ENCODE measurements at regions not wholly inside any gene's neighbourhood (a gene's known extent, or its start where the extent isn't known, plus 50 kb on each side); places are given as distances from the start of the nearest gene placed in this dataset.

DNA sequence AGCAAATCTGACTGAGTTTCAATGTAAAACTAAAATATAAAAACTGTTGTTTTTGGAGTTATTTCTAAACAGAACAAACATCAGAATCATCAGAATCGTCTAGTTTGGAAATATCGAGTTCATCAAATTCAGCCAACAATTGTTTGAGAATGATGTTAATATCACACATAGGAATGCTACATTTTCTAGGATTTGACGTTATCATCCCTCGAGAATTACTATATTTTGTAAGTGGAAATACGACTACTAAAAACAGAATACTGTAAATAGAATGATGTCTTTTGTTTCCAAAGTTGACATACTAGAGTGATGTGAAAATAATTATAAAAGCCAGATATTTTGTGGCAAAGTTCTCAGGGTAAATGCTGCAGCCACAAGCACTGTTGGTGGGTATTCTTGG, 805.9 kb downstream of the TLE1 start:
- DNase-seq (ENCODE audit: low spot score in 2 of 2): no peak
- 75 to 82% methylated on average over 5 of the region's 5 CpGs for WGBS, 2 donors
- H3K4me3 ChIP-seq (ENCODE audit: low read depth, poor library complexity, severe bottlenecking): no peak overlapping the region
- TF ChIP-seq, protein P1, sequence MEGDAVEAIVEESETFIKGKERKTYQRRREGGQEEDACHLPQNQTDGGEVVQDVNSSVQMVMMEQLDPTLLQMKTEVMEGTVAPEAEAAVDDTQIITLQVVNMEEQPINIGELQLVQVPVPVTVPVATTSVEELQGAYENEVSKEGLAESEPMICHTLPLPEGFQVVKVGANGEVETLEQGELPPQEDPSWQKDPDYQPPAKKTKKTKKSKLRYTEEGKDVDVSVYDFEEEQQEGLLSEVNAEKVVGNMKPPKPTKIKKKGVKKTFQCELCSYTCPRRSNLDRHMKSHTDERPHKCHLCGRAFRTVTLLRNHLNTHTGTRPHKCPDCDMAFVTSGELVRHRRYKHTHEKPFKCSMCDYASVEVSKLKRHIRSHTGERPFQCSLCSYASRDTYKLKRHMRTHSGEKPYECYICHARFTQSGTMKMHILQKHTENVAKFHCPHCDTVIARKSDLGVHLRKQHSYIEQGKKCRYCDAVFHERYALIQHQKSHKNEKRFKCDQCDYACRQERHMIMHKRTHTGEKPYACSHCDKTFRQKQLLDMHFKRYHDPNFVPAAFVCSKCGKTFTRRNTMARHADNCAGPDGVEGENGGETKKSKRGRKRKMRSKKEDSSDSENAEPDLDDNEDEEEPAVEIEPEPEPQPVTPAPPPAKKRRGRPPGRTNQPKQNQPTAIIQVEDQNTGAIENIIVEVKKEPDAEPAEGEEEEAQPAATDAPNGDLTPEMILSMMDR (IDR thresholded peaks at IDR 0.05): no peak
- no peak for TF ChIP-seq POLR2A (IDR thresholded peaks at IDR 0.05)
- intact Hi-C loops (cut with DNase I; ENCODE audit: low total_unique reads): no loop called here

DNA sequence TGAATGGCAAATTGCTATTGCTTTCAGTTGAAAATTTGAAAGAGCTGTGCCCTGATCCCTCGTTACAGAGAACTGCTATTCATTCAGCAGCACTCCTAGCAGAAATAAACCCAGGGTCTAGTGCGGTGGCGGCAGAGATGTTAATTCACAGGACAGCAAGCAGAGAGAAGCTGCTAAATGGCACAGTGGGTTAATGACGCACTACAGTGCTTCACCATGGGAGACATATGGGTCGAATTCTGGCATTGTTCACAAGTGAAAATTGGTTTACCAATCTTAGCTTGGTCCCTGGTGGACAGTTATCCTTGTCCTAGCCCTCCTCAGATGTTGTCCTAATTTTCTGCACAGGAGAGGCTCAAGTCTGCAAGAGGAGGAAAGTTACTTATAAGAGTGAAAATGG, 807.4 kb downstream of the TLE1 start:
- DNase-seq (ENCODE audit: low spot score in 2 of 2): no peak
- TF ChIP-seq, protein P1 (IDR thresholded peaks at IDR 0.05): no peak
- no peak for TF ChIP-seq POLR2A (IDR thresholded peaks at IDR 0.05)
- H3K4me3 ChIP-seq (ENCODE audit: low read depth, poor library complexity, severe bottlenecking): no peak overlapping the region
- intact Hi-C loops (cut with DNase I; ENCODE audit: low total_unique reads): no loop called here
- 87 to 91% methylated on average over 5 of the region's 5 CpGs for WGBS, 2 donors

DNA sequence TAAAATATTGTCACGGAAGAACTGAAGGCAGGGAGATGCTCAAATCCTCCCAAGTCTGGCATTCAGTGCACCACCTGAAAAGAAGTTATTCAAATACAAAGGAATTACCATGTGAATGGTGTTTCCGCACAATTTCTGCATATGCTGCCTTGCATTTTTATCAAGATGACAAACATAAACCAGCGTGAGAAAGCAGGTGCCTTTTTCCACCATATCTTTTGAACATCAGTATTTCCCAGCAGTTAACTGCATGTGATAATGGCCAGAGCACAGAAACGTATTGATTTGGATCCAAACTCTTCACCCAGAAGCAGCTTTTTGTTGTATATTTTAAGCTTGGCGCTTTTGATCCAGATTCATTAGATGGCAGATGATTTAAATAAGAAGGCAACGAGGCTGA, 808.0 kb downstream of the TLE1 start:
- no peak overlapping the region for H3K4me3 ChIP-seq (ENCODE audit: low read depth, poor library complexity, severe bottlenecking)
- TF ChIP-seq POLR2A (IDR thresholded peaks at IDR 0.05): no peak
- TF ChIP-seq, protein P1 (IDR thresholded peaks at IDR 0.05): no peak
- intact Hi-C loops (cut with DNase I; ENCODE audit: low total_unique reads): no loop called here
- DNase-seq (ENCODE audit: low spot score in 2 of 2): no peak
- WGBS, 2 donors: 81 to 84% methylated on average over 6 of the region's 6 CpGs

- TF ChIP-seq, protein P1 (IDR thresholded peaks at IDR 0.05): no peak
- TF ChIP-seq POLR2A (IDR thresholded peaks at IDR 0.05): no peak
- intact Hi-C loops (cut with DNase I; ENCODE audit: low total_unique reads): no loop called here
- no peak for DNase-seq (ENCODE audit: low spot score in 2 of 2)
- H3K4me3 ChIP-seq (ENCODE audit: low read depth, poor library complexity, severe bottlenecking): no peak overlapping the region
- WGBS, 2 donors: 89 to 93% methylated on average over 2 of the region's 2 CpGs
Observed at GRCh38 chr9:80878556-80878955, 810.8 kb downstream of the TLE1 start.

- 81 to 85% methylated on average over 4 of the region's 4 CpGs for WGBS, 2 donors
- no peak overlapping the region for H3K4me3 ChIP-seq (ENCODE audit: low read depth, poor library complexity, severe bottlenecking)
- DNase-seq (ENCODE audit: low spot score in 2 of 2): no peak
- TF ChIP-seq, protein P1 (IDR thresholded peaks at IDR 0.05): no peak
- TF ChIP-seq POLR2A (IDR thresholded peaks at IDR 0.05): no peak
- intact Hi-C loops (cut with DNase I; ENCODE audit: low total_unique reads): no loop called here
Observed at GRCh38 chr9:80875947-80876346, 813.4 kb downstream of the TLE1 start.

DNA sequence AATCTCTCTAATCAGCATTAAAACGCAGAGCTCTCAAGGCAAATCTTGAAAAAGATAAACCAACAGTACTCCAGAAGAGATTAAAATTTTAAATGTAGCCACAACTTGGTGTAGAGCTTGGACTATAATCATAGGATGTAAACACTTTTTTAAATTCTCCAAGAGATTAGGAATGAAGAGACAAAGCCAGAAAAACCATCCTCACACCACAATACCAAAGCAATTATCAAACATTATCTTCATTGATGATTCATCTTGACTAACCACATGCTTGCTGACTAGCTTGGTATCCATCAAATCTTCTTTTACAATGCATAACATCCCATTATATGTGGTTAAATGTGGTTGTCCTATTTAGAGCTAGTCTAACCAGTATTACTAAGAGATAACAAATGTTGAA, 815.1 kb downstream of the TLE1 start:
- DNase-seq (ENCODE audit: low spot score in 2 of 2): no peak
- TF ChIP-seq, protein P1 (IDR thresholded peaks at IDR 0.05): no peak
- no peak for TF ChIP-seq POLR2A (IDR thresholded peaks at IDR 0.05)
- intact Hi-C loops (cut with DNase I; ENCODE audit: low total_unique reads): no loop called here
- WGBS, 2 donors: 58 to 73% methylated on average over 1 of the region's 1 CpG
- no peak overlapping the region for H3K4me3 ChIP-seq (ENCODE audit: low read depth, poor library complexity, severe bottlenecking)
